Sigmoid colon (tissue), 6 donors: ENCODE measurements at regions not wholly inside any gene's neighbourhood (a gene's known extent, or its start where the extent isn't known, plus 50 kb on each side); places are given as distances from the start of the nearest gene placed in this dataset.

Source experiments
- DNase-seq: peaks from one replicate; pipeline ENCODE4 v3.0.0-alpha.2; 2019
- H3K27ac ChIP-seq, 4 donors: fragments of 200-600 bp; sonication (generic); one replicate each; pipeline ENCODE4 v1.5.1; 2016 to 2019; ENCODE audit warnings: mild to moderate bottlenecking in 1 of 4
- H3K27me3 ChIP-seq, 3 donors: fragments of 200-600 bp; sonication (generic); one replicate each; pipeline ENCODE4 v1.5.1; 2019; ENCODE audit warnings: mild to moderate bottlenecking in 1 of 3
- H3K36me3 ChIP-seq, 4 donors: fragments of 200-600 bp; sonication (generic); one replicate each; pipeline ENCODE4 v1.5.1; 2016 to 2019
- H3K4me1 ChIP-seq, 4 donors: fragments of 200-600 bp; sonication (generic); one replicate each; pipeline ENCODE4 v1.5.1; 2017 to 2019
- H3K4me3 ChIP-seq, 4 donors: fragments of 200-600 bp; sonication (generic); one replicate each; pipeline ENCODE4 v1.5.1; 2017 to 2019; ENCODE audit warnings: mild to moderate bottlenecking in 2 of 4, moderate library complexity in 1 of 4
- H3K9me3 ChIP-seq, 4 donors: fragments of 200-600 bp in 3 of 4; sonication (generic) in 3 of 4; one replicate each; pipeline versions ENCODE4 v1.5.1 to v1.6.1; 2013 to 2019
- EP300 ChIP-seq, 4 donors: sonication (generic); formaldehyde crosslinking; IDR thresholded peaks; one replicate each; pipeline ENCODE4 v1.6.1; 2017; ENCODE audit warnings: antibody characterized with exemption in 4 of 4
- POLR2A ChIP-seq, 2 donors: fragments of 450-650 bp; IDR thresholded peaks; one replicate each; pipeline ENCODE4 v1.6.1; 2016; ENCODE audit warnings: antibody characterized with exemption in 2 of 2, mild to moderate bottlenecking in 2 of 2, moderate library complexity in 2 of 2
- POLR2AphosphoS5 ChIP-seq, 4 donors: sonication (generic); formaldehyde crosslinking; IDR thresholded peaks; one replicate each; pipeline ENCODE4 v1.6.1; 2017; ENCODE audit warnings: antibody characterized with exemption in 4 of 4
- WGBS, 2 donors: extraction: QIAGEN DNeasy Blood & Tissue Kit; methylation state at CpG; one replicate each; pipeline ENCODE4 v1.1.7; 2013; 5-methylcytosine and 5-hydroxymethylcytosine counted together
- intact Hi-C: fragments of 100-400 bp; cut with DNase I; formaldehyde crosslinking; loops from one replicate; pipeline ENCODE4 v1.15.1; 2023
- TF ChIP-seq, protein P1 (sequence below), 4 experiments: fragments of 450-650 bp in 3 of 4; fragments of 200-600 bp in 1 of 4; IDR thresholded peaks; one replicate each; pipeline ENCODE4 v1.5.1; 2016 to 2019; ENCODE audit warnings: antibody characterized with exemption in 4 of 4, mild to moderate bottlenecking in 3 of 4, moderate library complexity in 2 of 4
- donor health status: healthy with polysubstance abuse.
- donor health status: healthy.

DNA sequence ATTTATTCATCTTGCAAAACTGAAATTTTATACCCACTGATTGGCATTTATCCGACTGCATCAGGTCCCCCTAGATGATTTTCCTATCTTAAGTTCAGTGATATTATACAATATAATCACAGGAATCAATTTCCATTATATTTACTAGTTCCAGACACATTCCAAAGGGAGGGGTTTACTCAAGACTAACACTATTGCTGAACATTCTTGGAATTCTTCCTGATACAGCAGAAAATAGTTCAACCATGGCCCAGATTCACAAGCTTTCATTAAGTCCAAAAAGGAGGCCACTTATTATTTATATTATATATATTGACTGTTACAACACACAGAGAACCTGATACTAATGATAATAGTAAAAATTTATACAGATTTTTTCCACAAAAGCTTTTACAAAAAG, 2353.6 kb downstream of the PCDH7 start:
- H3K36me3 ChIP-seq, result no peaks in the 10 kb centered on the region
- no peak for DNase-seq
- H3K27ac ChIP-seq, result no peak overlapping the region
- H3K27me3 ChIP-seq, result no peaks in the 10 kb centered on the region
- no peak overlapping the region for H3K4me3 ChIP-seq
- intact Hi-C loops, result no loop called here
- 70 to 71% methylated on average over 1 of the region's 1 CpG for WGBS, 2 donors
- TF ChIP-seq, protein P1, sequence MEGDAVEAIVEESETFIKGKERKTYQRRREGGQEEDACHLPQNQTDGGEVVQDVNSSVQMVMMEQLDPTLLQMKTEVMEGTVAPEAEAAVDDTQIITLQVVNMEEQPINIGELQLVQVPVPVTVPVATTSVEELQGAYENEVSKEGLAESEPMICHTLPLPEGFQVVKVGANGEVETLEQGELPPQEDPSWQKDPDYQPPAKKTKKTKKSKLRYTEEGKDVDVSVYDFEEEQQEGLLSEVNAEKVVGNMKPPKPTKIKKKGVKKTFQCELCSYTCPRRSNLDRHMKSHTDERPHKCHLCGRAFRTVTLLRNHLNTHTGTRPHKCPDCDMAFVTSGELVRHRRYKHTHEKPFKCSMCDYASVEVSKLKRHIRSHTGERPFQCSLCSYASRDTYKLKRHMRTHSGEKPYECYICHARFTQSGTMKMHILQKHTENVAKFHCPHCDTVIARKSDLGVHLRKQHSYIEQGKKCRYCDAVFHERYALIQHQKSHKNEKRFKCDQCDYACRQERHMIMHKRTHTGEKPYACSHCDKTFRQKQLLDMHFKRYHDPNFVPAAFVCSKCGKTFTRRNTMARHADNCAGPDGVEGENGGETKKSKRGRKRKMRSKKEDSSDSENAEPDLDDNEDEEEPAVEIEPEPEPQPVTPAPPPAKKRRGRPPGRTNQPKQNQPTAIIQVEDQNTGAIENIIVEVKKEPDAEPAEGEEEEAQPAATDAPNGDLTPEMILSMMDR (IDR thresholded peaks at IDR 0.05), result no peak
- TF ChIP-seq EP300 (IDR thresholded peaks at IDR 0.05), result no peak
- H3K4me1 ChIP-seq, result peaks cover 0 to 25% (median 17%) of the 10 kb centered on the region in 4 donors
- no peaks in the 10 kb centered on the region for H3K9me3 ChIP-seq

DNA sequence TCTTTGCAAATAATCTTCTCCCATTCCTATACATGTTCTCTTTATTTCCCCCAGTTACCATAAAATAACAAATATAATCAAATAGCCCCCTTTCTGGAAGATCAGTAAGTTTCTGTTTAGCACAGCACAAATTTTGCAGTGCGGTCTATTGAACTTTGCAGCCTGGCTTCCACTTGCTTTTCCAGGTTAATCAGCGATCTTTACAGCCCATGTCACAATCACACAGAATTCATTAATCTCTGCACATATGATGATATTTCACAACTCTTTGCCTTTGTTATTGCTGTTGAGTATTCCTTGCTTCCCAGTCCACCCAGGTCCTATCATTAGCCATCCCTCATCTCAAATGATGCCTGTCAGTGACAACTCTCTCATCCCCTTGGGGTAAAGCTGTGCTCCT, 2358.0 kb downstream of the PCDH7 start:
- no peak overlapping the region for H3K4me3 ChIP-seq
- DNase-seq, result no peak
- TF ChIP-seq POLR2A (IDR thresholded peaks at IDR 0.05), result no peak
- TF ChIP-seq EP300 (IDR thresholded peaks at IDR 0.05), result no peak
- TF ChIP-seq, protein P1 (IDR thresholded peaks at IDR 0.05), result no peak
- no peak for TF ChIP-seq POLR2AphosphoS5 (IDR thresholded peaks at IDR 0.05)
- no peaks in the 10 kb centered on the region for H3K9me3 ChIP-seq
- WGBS, 2 donors, result 21 to 73% methylated on average over 2 of the region's 2 CpGs
- H3K27me3 ChIP-seq, result no peaks in the 10 kb centered on the region
- peaks cover 0 to 11% (median 7%) of the 10 kb centered on the region in 4 donors for H3K4me1 ChIP-seq
- H3K27ac ChIP-seq, result no peak overlapping the region
- intact Hi-C loops, result no loop called here
- H3K36me3 ChIP-seq, result no peaks in the 10 kb centered on the region

DNA sequence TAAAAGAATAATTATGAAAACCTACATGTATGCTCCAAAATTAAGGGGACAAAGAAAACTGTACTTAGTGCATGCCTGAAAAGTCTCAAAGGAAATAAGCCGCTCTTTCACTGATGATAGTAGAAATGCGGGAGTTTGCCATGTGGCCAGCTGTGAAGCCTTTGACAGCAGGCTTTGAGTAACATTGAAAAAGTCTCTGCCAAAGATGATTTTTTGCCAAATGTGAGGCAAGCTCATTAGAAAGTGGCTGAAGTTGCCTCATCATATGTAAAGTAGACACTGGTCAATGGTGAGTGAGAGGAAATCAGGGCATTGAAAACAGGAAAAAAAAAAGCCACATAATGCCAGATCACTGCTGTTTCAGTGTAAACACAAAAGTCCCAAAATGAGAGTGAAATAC, 2360.1 kb downstream of the PCDH7 start:
- no peaks in the 10 kb centered on the region for H3K9me3 ChIP-seq
- TF ChIP-seq POLR2A (IDR thresholded peaks at IDR 0.05) (no peak), EP300 (IDR thresholded peaks at IDR 0.05) (no peak), POLR2AphosphoS5 (IDR thresholded peaks at IDR 0.05) (no peak)
- TF ChIP-seq, protein P1 (IDR thresholded peaks at IDR 0.05), result no peak
- intact Hi-C loops, result no loop called here
- WGBS, 2 donors, result 82 to 89% methylated on average over 2 of the region's 2 CpGs
- H3K4me3 ChIP-seq, result no peak overlapping the region
- H3K27me3 ChIP-seq, result no peaks in the 10 kb centered on the region
- H3K4me1 ChIP-seq, result no peaks in the 10 kb centered on the region
- DNase-seq, result no peak
- no peaks in the 10 kb centered on the region for H3K36me3 ChIP-seq
- H3K27ac ChIP-seq, result no peak overlapping the region

DNA sequence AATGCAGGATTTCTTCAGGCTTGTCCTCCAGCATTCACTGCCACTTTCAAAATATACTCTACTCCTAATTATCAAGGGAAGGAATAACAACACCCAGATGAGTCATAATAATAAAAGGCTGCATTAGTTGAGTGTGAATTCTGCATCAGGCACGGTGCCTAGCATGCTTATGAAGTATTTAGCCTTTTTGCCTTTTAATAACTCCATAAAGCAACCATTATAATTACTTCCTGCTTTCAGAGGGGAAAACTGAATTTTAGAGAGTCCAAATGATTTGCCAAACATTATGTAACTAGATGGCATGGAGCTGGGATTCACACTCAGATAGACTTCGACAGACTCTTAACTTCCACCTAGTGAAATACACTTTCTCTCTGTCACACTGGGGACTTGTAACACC, 2365.5 kb downstream of the PCDH7 start:
- DNase-seq, result no peak
- no peak overlapping the region for H3K4me3 ChIP-seq
- H3K9me3 ChIP-seq, result no peaks in the 10 kb centered on the region
- no peak overlapping the region for H3K27ac ChIP-seq
- peaks cover 0 to 16% (median 10%) of the 10 kb centered on the region in 4 donors for H3K4me1 ChIP-seq
- H3K36me3 ChIP-seq, result no peaks in the 10 kb centered on the region
- intact Hi-C loops, result no loop called here
- WGBS, 2 donors, result 48 to 78% methylated on average over 2 of the region's 2 CpGs
- TF ChIP-seq EP300 (IDR thresholded peaks at IDR 0.05), result no peak
- TF ChIP-seq, protein P1 (IDR thresholded peaks at IDR 0.05), result no peak
- no peaks in the 10 kb centered on the region for H3K27me3 ChIP-seq

DNA sequence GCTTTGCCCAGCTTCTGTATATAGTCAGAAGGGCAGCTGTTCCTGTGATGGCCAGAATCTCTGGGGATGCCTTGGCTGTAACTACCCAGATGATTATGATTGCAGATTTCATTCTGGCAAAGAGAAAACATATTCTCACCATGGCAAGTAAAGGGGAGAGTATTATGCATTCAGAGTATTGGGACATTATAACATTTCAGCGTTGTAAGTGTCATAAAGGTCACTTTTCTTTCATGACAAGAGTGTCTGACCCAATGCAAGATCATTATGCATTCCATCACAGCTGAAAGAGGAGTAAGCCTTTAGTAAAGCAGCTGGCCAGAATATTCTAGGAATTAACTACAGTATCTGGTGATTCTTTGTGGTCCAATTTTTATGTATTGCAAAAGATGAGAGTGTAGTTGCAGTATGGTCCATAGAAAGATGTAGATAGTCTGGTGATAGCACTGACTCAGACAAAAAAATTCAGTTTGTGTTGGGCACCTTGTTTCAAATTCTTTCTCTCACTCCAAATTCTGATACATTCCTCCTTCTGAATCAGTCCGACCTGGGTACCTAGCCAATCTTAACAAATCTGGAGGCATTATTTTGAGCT, 2366.3 kb downstream of the PCDH7 start:
- Histone ChIP-seq H3K4me1 (peaks cover 0 to 16% (median 10%) of the 10 kb centered on the region in 4 donors), H3K9me3 (no peaks in the 10 kb centered on the region), H3K4me3 (no peak overlapping the region), H3K27me3 (no peaks in the 10 kb centered on the region), H3K27ac (no peak overlapping the region), H3K36me3 (no peaks in the 10 kb centered on the region)
- 72 to 78% methylated on average over 2 of the region's 2 CpGs for WGBS, 2 donors
- intact Hi-C loops, result no loop called here
- no peak for TF ChIP-seq POLR2AphosphoS5 (IDR thresholded peaks at IDR 0.05)
- TF ChIP-seq EP300 (IDR thresholded peaks at IDR 0.05), result no peak
- TF ChIP-seq POLR2A (IDR thresholded peaks at IDR 0.05), result no peak
- TF ChIP-seq, protein P1 (IDR thresholded peaks at IDR 0.05), result no peak
- DNase-seq, result no peak
